ENCODE measurements at regions not wholly inside any gene's neighbourhood (a gene's known extent, or its start where the extent isn't known, plus 50 kb on each side); places are given as distances from the start of the nearest gene placed in this dataset.

DNA sequence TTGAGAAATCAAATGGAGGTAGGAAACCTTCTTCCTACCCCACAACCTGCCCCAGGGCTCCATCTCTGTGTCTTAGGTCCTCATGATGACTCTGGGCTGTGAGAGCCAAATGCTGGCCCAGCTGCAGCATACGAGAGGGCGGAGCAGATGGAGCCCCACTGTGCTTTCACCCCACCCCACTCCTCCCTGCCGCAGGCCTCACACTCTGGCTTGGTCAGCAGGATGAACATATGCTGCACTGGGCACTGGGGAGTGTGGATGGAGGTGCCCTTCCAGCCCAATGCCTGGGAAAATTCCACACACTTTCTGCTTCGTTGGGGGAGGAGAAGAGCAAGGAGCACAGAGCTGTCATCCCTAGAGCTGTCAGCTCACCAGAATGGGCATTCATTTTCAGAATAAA, 271.6 kb upstream of the CADM1 start:
- no TSS peak for BruUV-seq (replicated peaks)
- intact Hi-C loops (cut with micrococcal nuclease; ENCODE audit: unreplicated experiment) (no loop called here), in situ Hi-C loops (cut with HindIII; ENCODE audit: low pct_unique_long_range_greater_than_20kb, low sequenced_read_pairs) (no loop called here)
- ChIA-PET POLR2A (no interaction called here), CTCF (no interaction called here)
- ATAC-seq (no peak), DNase-seq (ENCODE audit: low read depth, low spot score) (no peak)
- TF ChIP-seq TCF7L2 (IDR thresholded peaks at IDR 0.05; ENCODE audit: low read depth, low read length): no peak
- no peak for TF ChIP-seq SIN3A (IDR thresholded peaks at IDR 0.05; ENCODE audit: borderline replicate concordance, insufficient read depth, low read depth, low read length)
- no peak for TF ChIP-seq POLR2AphosphoS5 (IDR thresholded peaks at IDR 0.05; ENCODE audit: low read depth, low read length)
- no peak for TF ChIP-seq CTCF (IDR thresholded peaks at IDR 0.05)
- no peak for TF ChIP-seq REST (IDR thresholded peaks at IDR 0.05; ENCODE audit: insufficient read depth in 1 of 2, low read depth in 2 of 2, low read length in 1 of 2)
- Histone ChIP-seq H3K9me3 (ENCODE audit: control insufficient read depth, insufficient read depth, low read depth, low read length) (no peaks in the 10 kb centered on the region), H3K27ac (ENCODE audit: low read length) (no peak overlapping the region), H3K36me3 (ENCODE audit: control insufficient read depth, insufficient read depth, low read length) (no peaks in the 10 kb centered on the region), H3K4me1 (ENCODE audit: control insufficient read depth, insufficient read depth, low read length) (no peaks in the 10 kb centered on the region), H3K4me3 (ENCODE audit: low read depth in 2 of 2, low read length in 2 of 2) (no peak overlapping the region), H3K27me3 (ENCODE audit: control insufficient read depth, insufficient read depth, low read length) (no peaks in the 10 kb centered on the region)

DNA sequence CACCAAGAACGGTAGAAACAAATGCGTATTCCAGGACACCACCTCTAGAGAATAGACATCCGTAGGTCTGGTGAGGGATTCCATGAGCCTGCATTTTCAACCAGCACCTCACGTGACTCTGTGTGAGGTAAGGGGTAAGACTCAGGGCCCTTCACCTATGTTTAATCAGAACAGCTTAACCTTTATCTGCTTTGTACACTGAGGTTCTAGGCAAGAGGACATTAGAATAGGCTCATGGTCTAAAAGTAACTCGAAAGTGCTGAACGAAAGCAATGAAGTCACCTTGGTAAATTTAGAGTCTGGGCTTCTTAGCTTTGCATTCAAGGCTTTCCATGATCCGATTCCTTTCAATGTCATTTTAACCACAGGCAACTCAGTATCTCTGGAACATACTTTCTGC, 270.5 kb upstream of the CADM1 start:
- ATAC-seq: no peak
- TF ChIP-seq CTCF (IDR thresholded peaks at IDR 0.05): no peak
- TF ChIP-seq REST (IDR thresholded peaks at IDR 0.05; ENCODE audit: insufficient read depth in 1 of 2, low read depth in 2 of 2, low read length in 1 of 2): no peak
- no peak for TF ChIP-seq TCF7L2 (IDR thresholded peaks at IDR 0.05; ENCODE audit: low read depth, low read length)
- TF ChIP-seq POLR2AphosphoS5 (IDR thresholded peaks at IDR 0.05; ENCODE audit: low read depth, low read length): no peak
- TF ChIP-seq SIN3A (IDR thresholded peaks at IDR 0.05; ENCODE audit: borderline replicate concordance, insufficient read depth, low read depth, low read length): no peak
- no TSS peak for BruUV-seq (replicated peaks)
- H3K4me1 ChIP-seq (ENCODE audit: control insufficient read depth, insufficient read depth, low read length): no peaks in the 10 kb centered on the region
- ChIA-PET POLR2A (no interaction called here), CTCF (no interaction called here)
- no peaks in the 10 kb centered on the region for H3K9me3 ChIP-seq (ENCODE audit: control insufficient read depth, insufficient read depth, low read depth, low read length)
- no peaks in the 10 kb centered on the region for H3K27me3 ChIP-seq (ENCODE audit: control insufficient read depth, insufficient read depth, low read length)
- in situ Hi-C loops (cut with HindIII; ENCODE audit: low pct_unique_long_range_greater_than_20kb, low sequenced_read_pairs) (no loop called here), intact Hi-C loops (cut with micrococcal nuclease; ENCODE audit: unreplicated experiment) (no loop called here)
- DNase-seq (ENCODE audit: low read depth, low spot score): no peak
- no peaks in the 10 kb centered on the region for H3K36me3 ChIP-seq (ENCODE audit: control insufficient read depth, insufficient read depth, low read length)
- H3K4me3 ChIP-seq (ENCODE audit: low read depth in 2 of 2, low read length in 2 of 2): no peak overlapping the region
- H3K27ac ChIP-seq (ENCODE audit: low read length): no peak overlapping the region
